ENCODE measurements at regions not wholly inside any gene's neighbourhood (a gene's known extent, or its start where the extent isn't known, plus 50 kb on each side); places are given as distances from the start of the nearest gene placed in this dataset.

GRCh38 chr13:70380809-70381208, 272.6 kb upstream of the KLHL1 start:
- TF ChIP-seq ZC3H10 (CRISPR knock-in tag; IDR thresholded peaks at IDR 0.05), result no peak
- TF ChIP-seq ZNF70 (CRISPR knock-in tag; IDR thresholded peaks at IDR 0.05), result no peak
- no peak for TF ChIP-seq ZFP3 (CRISPR knock-in tag; IDR thresholded peaks at IDR 0.05)
- no peak for ATAC-seq

- TF ChIP-seq SNAI2 (CRISPR knock-in tag; IDR thresholded peaks at IDR 0.05) (no peak), ZNF565 (CRISPR knock-in tag; conservative IDR thresholded peaks at IDR 0.05; ENCODE audit: low read depth) (no peak), TCF4 (CRISPR knock-in tag; IDR thresholded peaks at IDR 0.05; ENCODE audit: borderline replicate concordance) (no peak), GLIS3 (CRISPR knock-in tag; IDR thresholded peaks at IDR 0.05) (no peak), CREB5 (CRISPR knock-in tag; IDR thresholded peaks at IDR 0.05; ENCODE audit: low read depth) (no peak), PPARA (CRISPR knock-in tag; IDR thresholded peaks at IDR 0.05; ENCODE audit: borderline replicate concordance) (no peak), ZC3H10 (CRISPR knock-in tag; IDR thresholded peaks at IDR 0.05) (no peak), TSHZ2 (CRISPR knock-in tag; IDR thresholded peaks at IDR 0.05) (no peak), ZNF8 (CRISPR knock-in tag; IDR thresholded peaks at IDR 0.05) (no peak)
- no peak for ATAC-seq
These were observed 267.5 kb upstream of the KLHL1 start for GRCh38 chr13:70375718-70376117.

- TF ChIP-seq ARNTL (CRISPR knock-in tag; IDR thresholded peaks at IDR 0.05; ENCODE audit: borderline replicate concordance, low read depth) (no peak), RARB (CRISPR knock-in tag; IDR thresholded peaks at IDR 0.05) (no peak), CREB5 (CRISPR knock-in tag; IDR thresholded peaks at IDR 0.05; ENCODE audit: low read depth) (no peak), BACH2 (CRISPR knock-in tag; IDR thresholded peaks at IDR 0.05; ENCODE audit: borderline replicate concordance) (no peak), CSRNP3 (CRISPR knock-in tag; IDR thresholded peaks at IDR 0.05) (no peak), ZFP3 (CRISPR knock-in tag; IDR thresholded peaks at IDR 0.05) (no peak), OSR1 (CRISPR knock-in tag; IDR thresholded peaks at IDR 0.05) (no peak), TSHZ2 (CRISPR knock-in tag; IDR thresholded peaks at IDR 0.05) (no peak), ISL1 (CRISPR knock-in tag; IDR thresholded peaks at IDR 0.05) (no peak), ZC3H10 (CRISPR knock-in tag; IDR thresholded peaks at IDR 0.05) (no peak), TCF4 (CRISPR knock-in tag; IDR thresholded peaks at IDR 0.05; ENCODE audit: borderline replicate concordance) (no peak)
- ATAC-seq, result no peak
These were observed 262.7 kb upstream of the KLHL1 start for GRCh38 chr13:70370924-70371323.

- no peak for TF ChIP-seq GLIS3 (CRISPR knock-in tag; IDR thresholded peaks at IDR 0.05)
- TF ChIP-seq CSDC2 (CRISPR knock-in tag; IDR thresholded peaks at IDR 0.05), result no peak
- no peak for TF ChIP-seq BACH2 (CRISPR knock-in tag; IDR thresholded peaks at IDR 0.05; ENCODE audit: borderline replicate concordance)
- TF ChIP-seq PPARA (CRISPR knock-in tag; IDR thresholded peaks at IDR 0.05; ENCODE audit: borderline replicate concordance), result no peak
- TF ChIP-seq ZC3H10 (CRISPR knock-in tag; IDR thresholded peaks at IDR 0.05), result no peak
- ATAC-seq, result no peak
These were observed 258.5 kb upstream of the KLHL1 start for GRCh38 chr13:70366720-70367119.

Data from SK-N-SH treated with all-trans-retinoic acid at 6 μM for 48 hours (cell line).